GM18951 (cell line): ENCODE measurements at regions not wholly inside any gene's neighbourhood (a gene's known extent, or its start where the extent isn't known, plus 50 kb on each side); places are given as distances from the start of the nearest gene placed in this dataset.

Experiments
- POLR2A ChIP-seq: IDR thresholded peaks from 4 replicates; pipeline ENCODE4 v1.6.1; 2011; ENCODE audit warnings: mild to moderate bottlenecking; ENCODE audit not compliant: insufficient read length, insufficient read depth; ENCODE audit errors: extremely low read depth
- in situ Hi-C: fragments of 300-500 bp; cut with MboI; formaldehyde crosslinking; loops from one replicate; pipeline ENCODE4 v1.12.0; 2022; ENCODE audit warnings: low sequenced_read_pairs, mixed read lengths, inconsistent platforms; ENCODE audit not compliant: unreplicated experiment

GRCh38 chr18:66761166-66761565 lies 157.3 kb upstream of the CDH19 start:
- no peak for TF ChIP-seq POLR2A
- in situ Hi-C loops, result no loop called here

GRCh38 chr18:66760559-66760958 lies 156.7 kb upstream of the CDH19 start:
- TF ChIP-seq POLR2A, result no peak
- in situ Hi-C loops, result no loop called here

DNA sequence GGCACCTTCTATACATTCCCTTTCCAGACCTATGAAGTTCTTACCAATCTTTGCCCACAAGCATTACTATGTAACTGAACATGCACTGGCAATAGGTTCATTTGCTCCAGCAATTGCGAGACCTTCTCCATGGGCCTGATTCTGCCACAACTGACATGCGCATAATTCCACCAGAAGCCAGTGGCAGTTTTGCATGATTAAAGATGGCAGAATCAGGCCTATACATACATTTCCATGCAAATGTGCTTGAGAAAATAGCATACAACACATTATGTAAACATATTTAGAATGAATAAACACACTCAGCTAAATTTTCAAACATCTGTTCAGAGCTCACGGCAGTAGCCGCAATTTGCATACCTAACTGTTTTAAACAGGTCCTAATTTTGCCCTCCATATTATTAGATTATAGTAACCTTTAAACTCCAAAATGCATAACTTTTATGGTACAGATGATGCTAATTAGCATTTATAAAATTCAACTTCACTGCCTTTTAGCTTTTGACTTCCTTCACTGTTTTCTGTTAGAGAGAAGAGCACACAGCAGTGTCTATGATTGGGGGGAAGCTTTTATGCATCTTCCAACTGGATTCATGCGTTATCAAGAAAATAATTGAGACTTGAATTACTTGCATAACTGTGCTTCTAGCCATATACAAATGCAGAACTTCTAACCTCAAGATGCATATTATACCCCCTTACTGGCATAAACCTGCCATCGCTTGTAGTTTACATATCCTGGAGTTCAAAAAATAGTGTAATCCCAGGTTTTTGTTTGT lies 155.3 kb upstream of the CDH19 start:
- in situ Hi-C loops, result no loop called here
- TF ChIP-seq POLR2A, result no peak

DNA sequence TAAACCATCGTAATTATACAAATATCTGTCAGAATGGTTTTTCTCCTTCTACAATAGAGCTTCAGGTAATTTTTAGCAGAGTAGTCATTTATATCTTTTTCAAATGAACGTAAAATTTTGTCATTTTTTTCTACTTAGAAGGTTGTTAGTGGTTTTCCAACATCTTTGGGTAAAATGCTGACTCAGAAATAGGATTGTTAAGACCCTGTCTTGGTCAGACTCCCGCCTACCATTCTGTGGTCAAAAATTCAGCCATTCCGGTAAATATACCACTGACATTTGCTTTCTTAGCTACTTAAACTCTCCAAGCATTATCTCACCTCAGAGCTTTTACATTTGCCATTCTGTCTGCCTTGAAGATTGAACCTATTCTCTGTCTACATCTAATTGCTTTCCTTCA lies 154.1 kb upstream of the CDH19 start:
- TF ChIP-seq POLR2A, result no peak
- in situ Hi-C loops, result no loop called here

DNA sequence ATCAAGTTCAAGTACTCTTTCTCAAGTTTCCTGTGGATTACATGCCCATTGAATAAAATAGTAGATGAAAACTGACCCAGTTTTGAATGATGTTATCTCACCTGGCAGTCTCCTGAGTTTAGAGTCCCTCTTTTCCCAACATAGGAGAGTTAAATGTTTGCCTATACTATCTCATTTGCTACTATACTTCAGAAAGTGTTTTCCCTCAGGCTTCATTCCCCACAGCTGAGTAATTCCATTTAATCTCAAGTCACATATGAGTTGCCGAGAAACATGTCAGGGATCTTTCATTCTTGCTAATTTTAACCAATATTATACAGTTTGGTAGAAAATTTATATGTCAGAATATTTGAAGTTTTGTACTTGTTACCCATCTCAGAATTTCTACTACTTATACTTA lies 150.4 kb upstream of the CDH19 start:
- TF ChIP-seq POLR2A, result no peak
- in situ Hi-C loops, result no loop called here

DNA sequence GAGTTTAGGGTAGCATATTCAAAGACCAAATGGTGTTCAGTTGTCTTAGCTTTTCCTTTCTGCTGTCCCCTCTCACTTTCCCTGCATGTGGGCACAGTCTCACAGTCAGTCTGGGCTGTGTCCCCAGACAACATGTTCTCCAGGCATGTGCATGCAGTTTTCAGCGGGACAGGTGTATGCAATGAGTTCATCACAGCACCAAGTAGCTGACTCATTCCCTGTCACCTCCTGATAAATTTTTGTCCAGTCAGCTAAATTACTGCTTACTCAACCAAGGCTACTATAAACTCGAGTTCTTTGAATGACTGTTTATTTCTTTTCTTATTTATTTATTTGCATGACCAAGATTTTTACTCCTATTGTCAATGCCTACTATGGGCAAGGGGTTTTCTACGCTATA lies 148.8 kb upstream of the CDH19 start:
- in situ Hi-C loops, result no loop called here
- TF ChIP-seq POLR2A, result no peak

- TF ChIP-seq POLR2A, result no peak
- in situ Hi-C loops, result no loop called here
These were observed 145.7 kb upstream of the CDH19 start for GRCh38 chr18:66749481-66750035.

- in situ Hi-C loops, result no loop called here
- no peak for TF ChIP-seq POLR2A
These were observed 145.1 kb upstream of the CDH19 start for GRCh38 chr18:66749030-66749429.

DNA sequence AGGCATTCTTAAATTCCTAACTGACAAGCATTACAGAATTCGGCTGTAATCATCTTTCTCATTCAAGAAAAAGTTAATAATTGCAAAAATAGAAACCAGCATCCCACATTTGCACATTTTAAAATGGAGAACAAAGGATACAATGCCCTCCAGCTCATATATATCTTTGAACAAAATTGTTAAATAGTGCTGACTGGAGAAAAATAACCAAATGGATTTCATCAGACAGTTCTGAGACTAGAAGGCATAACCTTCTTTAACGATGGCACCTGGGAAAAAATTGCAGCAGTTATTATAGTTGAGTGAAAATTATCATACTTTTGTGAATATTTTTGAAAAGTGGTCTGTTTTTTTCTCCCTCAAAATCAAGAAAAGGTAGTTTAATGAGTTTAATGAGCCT lies 138.9 kb upstream of the CDH19 start:
- TF ChIP-seq POLR2A, result no peak
- in situ Hi-C loops, result no loop called here

DNA sequence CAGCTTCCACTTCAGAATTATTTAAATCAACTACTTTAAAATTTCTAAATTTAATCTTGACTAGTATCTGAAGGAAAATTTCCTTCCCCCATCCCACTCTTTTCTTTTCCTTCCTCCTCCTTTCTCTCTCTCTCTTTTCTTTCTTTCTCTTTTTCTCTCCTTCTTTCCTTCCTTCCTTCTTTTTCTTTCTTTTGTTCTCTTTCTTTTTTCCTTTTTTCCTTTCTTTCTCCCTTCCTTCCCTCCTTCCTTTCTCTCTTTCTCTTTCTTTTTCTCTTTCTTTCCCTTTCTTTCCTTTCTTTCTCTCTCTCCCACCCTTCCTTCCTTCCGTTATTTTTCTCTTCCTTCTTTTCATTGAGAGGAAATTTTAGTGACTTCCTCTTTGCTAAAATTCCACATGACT lies 132.0 kb upstream of the CDH19 start:
- TF ChIP-seq POLR2A, result no peak
- in situ Hi-C loops, result no loop called here

DNA sequence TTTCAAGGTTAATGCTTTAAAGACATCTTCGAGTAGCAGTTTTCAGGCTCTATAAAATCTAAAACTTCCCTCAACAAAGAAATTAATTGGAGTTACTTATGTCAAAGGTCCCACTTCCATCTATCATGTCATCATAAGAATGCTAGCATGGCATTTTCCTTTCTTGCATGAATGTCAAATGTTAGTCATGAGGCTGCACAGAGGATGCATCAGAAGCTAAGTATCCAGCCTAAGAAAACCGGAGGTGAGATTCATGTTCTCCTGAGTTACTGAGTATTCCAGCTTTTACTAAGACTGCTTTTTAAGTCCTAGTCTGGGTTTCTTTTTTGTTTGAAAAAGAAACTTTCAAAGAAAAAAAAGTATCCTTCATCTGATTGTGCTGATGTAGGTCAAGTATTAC lies 130.6 kb upstream of the CDH19 start:
- in situ Hi-C loops, result no loop called here

GRCh38 chr18:66731890-66732289 lies 128.0 kb upstream of the CDH19 start:
- in situ Hi-C loops, result no loop called here
- TF ChIP-seq POLR2A, result no peak

More for the DNA sequence above, 130.6 kb upstream of the CDH19 start:
- no peak for TF ChIP-seq POLR2A

DNA sequence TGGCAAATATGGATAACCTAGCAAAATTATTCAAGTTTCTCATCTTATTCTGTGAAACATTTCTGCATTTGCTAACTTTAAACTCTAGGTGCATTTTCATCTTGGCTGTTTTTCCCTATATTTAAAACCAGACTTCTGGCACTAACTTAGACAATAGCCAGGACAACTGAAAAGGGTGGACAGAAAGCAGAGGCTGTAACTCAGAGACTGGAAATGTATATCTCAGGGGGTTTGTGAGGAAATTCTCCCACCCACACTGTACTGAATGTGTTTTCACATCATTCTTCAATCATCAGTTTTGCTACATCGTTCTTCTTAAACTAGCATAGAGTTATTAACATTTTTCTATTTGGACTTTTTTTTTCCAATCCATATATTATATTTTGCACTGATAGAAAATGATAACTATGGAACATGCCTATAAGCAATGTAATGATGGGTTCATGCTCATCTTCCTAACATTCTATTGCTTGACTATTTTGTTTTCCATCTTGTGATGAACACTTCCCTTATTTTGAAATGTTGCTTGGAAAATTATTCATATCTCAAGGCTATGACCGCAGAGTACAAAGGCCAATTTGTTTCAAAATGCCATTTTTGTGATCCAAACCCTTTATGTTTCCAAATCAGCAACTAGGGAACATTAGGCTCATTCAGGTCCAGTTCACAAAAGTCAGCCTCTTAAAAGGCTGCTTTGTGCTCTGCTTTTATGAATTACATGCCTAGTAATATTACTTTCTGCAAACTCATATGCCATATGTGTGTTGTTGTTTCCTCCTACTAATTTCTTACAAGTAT lies 125.8 kb upstream of the CDH19 start:
- TF ChIP-seq POLR2A, result no peak
- in situ Hi-C loops, result no loop called here

GRCh38 chr18:66728951-66729350 lies 125.1 kb upstream of the CDH19 start:
- TF ChIP-seq POLR2A, result no peak
- in situ Hi-C loops, result no loop called here
